ENCODE measurements at regions not wholly inside any gene's neighbourhood (a gene's known extent, or its start where the extent isn't known, plus 50 kb on each side); places are given as distances from the start of the nearest gene placed in this dataset.

DNA sequence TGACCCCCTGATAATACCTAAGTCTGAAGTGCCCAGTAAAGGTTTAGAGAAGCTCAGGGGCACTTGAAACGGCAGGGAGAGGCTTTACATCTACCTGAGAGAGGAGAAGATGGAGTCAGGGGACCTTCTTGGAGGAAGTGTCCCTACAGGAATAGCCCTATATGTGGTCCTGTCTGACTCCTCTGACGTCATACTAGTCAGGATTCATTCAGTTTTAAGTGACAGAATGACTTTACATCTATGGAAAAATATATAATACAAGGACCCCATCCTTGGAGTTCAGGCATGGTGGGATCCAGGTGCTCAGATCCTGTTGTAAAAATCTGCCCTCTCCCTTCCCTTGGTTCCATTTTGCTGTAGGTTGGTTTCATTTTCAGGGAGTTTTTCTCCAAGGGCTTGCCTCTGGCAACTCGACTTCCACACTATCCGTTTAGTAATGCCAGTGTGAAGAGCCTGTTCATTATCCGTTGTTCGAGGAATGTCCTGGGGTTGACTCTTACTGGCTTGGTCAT, 205.6 kb downstream of the IRF8 start:
- no peak for DNase-seq (ENCODE audit: low read depth in 3 of 3, low spot score in 2 of 3)

DNA sequence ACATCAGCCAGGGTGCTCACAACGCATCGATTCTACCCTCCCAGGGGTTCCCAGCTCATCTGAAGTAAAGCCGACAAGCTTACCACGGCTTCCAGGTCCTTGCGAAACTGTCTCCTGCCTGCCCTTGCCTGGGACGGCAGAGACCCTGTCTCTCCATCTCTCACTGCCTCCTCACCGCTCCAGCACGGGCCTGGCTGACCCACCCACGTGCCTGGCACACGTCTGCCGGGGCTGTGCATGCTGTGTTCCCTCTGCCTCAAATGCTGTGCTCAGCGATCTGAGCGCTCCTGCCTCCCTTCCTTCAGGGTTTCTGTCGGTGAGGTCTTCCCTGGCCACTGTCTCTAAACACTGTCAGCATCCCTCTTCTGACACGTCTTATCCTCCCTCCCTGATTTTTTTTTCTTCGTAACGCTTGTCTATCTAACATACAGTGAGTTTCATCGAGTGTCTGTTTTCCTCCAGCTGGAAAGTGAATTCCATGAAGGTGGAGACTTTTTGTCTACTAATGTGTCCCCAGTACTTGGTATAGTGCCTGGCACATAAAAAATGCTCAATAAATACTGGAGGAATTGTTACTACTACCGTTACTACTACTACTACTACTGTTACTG, 208.4 kb downstream of the IRF8 start:
- DNase-seq (ENCODE audit: low read depth in 3 of 3, low spot score in 2 of 3), result no peak

DNA sequence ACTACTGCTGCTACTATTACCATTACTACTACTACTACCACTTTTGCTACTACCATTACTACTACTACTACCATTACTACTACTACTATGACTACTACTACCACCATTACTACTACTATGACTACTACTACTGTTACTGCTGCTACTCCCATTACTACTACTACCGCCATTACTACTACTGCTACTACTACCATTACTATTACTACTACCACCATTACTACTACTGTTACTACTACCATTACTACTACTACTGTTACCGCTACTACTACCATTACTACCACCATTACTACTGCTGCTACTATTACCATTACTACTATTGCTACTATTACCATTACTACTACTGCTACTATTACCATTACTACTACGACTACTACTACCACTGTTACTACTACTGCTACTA, 209.1 kb downstream of the IRF8 start:
- DNase-seq (ENCODE audit: low read depth in 3 of 3, low spot score in 2 of 3), result no peak

DNA sequence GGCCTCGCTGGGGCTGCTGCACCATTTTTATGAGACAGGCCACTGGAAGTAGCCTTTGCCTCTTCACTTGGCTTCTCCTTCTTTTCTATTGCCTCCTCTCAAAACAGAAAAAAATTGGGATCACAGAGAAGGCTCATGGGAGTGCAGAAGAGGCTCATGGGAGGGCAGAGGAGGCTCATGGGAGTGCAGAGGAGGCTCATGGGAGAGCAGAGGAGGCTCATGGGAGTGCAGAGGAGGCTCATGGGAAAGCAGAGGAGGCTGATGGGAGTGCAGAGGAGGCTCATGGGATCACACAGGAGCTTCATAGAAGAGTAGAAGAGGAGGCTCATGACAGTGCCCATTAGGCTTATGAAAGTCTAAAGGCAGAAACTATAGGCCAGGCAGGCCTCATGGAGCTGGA, 211.2 kb downstream of the IRF8 start:
- no peak for DNase-seq (ENCODE audit: low read depth in 3 of 3, low spot score in 2 of 3)

DNA sequence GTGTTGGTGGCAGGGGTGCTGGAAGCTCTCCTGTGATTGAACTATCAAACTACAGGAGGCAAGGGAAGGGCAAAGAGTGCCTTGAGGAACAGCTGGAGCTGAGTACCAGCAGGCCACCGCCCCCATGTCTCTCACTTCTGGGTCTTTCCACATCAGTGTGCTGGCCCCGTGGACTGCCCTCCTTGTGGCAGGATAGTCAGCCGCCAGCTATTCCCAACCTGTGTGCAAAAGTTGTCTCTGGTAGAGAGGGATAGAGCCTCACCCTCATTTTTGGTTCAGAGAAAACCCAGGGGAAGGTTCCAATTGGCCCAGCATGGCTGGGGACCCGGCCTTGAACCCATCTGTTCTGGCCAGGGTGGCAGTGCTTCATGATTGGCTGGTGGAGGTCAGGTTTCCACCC, 211.8 kb downstream of the IRF8 start:
- no peak for DNase-seq (ENCODE audit: low read depth in 3 of 3, low spot score in 2 of 3)

DNA sequence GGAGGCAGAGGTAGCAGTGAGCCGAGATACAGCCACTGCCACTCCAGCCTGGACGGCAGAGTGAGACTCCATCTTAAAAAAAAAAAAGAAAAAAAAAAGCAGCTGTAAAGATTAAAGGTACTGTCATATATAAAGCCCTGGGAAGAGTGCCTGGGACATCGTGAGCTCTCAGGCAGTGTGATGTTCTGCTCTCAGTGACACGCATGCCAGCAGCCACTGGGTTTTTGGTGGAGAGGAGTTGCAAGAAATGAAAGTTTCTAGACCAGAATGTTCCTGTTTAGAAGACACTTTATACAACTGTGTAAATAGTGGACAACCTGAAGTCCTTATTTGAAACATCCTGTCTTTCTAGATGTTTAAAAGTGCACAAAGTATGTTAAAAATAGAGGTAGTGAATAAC, 213.2 kb downstream of the IRF8 start:
- DNase-seq (ENCODE audit: low read depth in 3 of 3, low spot score in 2 of 3), result no peak

DNA sequence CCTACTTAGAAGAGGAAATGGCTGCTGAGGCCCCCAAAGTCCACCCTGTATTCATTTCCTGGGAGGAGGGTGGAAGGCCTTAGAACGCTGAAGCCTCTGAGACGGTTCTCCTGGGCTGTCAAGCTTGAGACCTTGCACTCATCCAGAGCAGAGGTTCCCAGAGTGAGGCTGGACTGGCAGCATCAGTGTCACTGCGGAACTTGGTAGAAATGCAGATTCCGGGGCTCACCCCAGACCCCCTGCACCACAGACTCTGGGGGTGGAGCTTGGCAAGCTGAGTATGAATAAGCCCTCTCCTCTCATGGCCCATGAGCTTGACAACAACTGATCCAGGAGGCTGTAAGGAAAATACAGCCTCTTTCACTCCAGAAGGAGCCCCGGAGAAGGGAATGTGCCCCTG, 218.3 kb downstream of the IRF8 start:
- DNase-seq (ENCODE audit: low read depth in 3 of 3, low spot score in 2 of 3), result no peak

DNA sequence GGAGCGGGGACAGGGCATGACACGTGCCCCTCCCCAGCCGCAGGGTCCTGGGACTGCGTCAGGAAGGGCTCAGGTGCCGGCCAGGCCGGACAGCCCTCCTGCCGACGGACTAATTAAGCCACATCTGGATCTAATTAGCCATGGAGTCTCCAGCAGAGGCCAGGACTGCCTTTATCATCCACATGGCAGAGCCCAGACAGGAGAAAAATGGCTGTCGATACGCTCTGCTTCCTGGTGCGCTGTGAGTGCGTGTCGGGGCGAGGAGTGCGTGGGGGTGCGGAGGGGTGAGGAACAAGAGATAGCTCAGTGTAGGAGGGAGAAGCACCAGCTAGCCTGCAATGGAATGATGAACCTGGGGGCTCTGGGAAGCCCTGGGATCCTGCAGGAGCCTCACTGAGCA, 218.8 kb downstream of the IRF8 start:
- DNase-seq (ENCODE audit: low read depth in 3 of 3, low spot score in 2 of 3), result no peak

DNA sequence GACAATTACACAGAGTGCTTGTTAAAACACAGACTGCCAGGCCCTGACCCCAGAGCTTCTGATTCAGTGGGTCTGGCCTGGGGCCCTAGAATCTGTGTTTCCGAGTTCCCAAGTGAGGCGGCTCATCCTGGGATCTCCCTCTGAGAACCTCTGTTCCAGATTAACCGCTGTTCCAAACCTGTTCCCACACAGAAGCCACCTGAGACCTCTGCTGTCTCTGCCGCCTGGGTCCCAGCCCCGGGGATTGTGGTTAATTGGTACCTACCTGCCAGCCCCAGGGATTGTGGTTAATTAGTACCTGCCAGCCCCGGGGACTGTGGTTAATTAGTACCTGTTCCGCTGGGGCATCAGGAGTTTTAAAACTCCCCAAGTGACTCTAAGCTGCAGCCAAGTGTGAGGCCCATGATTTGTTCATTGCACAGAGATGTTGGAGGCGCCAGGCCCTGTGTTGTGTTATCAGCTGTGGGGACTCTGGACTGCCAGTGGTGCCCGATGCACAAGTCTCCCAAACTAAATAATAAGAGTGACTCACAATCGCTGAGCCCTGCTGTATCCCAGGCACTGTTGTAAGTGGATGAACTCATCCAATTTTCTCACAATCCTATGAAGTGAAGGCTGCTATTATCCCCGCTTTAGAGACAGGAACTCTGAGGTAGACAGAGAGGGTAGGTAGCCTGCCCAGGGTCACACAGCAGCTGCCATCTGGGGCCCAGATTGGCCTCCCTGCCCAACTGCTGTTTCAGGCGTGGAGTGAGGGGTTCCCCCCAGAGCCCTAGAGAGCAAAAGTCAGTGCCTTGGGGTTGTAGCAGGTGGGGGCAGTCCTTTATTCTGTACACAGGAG, 219.7 kb downstream of the IRF8 start:
- no peak for DNase-seq (ENCODE audit: low read depth in 3 of 3, low spot score in 2 of 3)

DNA sequence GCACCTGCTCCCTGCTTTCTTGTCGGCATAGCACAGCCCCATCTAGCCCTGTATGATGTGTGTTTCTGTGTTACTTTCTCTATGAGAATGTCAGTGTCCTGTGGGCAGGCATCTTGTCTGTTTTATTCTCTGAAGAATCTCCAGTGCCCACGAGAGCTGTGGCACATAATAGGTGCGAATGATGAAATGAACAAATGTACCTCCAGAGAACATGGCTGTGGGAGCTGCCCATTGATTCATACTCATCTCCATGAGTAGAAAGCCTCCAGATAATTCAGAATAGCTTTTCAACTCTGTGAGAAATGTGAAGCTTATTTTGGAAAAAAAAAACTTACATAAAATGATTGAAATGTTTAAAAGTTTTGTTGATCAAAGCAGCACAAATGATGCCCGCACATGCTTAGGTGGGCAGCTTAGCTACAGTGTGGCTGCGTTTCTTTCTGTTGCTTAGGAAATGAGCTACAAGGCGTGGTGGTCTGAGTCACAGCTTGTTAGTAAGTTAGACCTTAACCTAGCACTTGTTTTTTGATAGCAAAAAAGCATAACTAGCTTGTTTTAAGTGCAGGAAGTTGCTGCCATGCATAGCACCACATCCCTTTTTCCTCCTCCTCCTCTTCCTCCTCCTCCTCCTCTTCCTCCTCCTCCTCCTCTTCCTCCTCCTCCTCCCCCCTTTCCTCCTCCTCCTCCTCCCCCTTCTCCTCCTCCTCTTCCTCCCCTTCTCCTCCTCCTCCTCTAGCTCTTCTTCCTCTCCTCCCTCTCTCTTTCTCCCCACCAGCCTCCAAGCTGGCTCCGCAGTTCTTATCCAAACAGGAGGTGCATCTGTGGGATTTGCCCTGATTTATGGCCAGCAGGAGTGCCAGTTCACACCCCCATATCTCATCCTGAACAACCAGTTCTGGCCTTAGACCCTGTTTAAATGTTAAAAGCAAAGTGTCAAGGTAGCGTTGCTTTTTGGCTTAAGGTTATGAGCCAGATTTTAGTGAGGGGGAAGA, 221.5 kb downstream of the IRF8 start:
- DNase-seq (ENCODE audit: low read depth in 3 of 3, low spot score in 2 of 3), result no peak

DNA sequence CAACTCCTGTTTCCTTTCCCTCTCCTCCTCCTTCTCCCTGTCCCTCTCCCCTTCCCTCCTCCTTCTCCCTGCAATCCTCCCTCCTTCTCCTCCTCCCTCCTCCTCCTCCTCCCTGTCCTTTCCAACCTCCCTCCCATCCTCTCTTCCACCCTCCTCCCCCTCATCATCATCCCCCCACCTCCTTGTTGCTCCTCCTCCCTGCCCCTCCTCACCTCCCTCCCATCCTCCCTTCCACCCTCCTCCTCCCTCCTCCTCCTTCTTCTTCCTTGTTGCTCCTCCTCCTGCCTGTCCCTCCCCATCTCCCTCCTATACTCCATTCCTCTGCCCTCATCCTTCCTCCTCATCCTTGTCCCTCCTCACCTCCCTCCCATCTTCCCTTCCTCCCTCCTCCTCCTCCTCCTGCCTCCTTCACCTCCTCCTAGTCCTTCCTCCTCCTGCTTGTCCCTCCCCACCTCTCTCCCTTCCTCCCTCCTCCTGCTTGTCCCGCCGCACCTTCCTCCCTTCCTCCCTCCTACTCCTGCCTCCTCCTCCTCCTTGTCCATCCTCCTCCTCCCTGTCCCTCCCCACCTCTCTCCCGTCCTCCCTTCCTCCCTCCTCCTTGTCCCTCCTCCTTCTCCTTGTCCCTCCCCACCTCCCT, 222.5 kb downstream of the IRF8 start:
- DNase-seq (ENCODE audit: low read depth in 3 of 3, low spot score in 2 of 3), result no peak

DNA sequence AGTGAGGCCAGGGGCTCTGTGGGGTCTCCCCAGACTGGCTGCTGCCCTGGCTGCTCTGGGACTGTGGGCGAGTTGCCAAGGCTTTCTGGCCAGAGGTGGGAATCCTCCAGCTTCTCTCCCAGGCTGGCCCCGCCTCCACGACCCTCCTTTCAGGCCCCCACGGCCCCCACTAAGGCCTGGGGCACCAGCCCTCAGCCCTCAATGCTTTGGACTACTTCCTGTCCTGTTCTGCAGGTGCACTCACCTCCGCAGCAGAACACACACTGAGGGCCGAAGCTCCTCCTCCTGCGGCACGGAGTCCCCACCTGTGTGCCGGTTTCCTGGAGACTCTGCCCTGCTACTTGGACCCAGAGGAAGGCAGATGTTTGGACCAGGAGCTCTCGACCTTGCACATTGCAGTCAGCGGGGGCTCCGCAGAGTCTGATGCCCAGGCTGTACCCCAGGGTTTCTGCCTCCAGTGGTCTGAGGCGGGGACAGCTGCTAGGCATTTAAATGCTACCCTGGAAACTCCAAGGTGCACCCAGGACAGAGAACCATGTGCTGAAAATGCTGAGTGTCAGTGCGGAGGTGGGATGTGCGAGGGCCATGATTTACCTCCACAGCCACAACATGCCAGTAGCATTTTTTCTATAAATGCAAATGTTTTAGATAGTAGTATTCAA, 223.8 kb downstream of the IRF8 start:
- no peak for DNase-seq (ENCODE audit: low read depth in 3 of 3, low spot score in 2 of 3)

DNA sequence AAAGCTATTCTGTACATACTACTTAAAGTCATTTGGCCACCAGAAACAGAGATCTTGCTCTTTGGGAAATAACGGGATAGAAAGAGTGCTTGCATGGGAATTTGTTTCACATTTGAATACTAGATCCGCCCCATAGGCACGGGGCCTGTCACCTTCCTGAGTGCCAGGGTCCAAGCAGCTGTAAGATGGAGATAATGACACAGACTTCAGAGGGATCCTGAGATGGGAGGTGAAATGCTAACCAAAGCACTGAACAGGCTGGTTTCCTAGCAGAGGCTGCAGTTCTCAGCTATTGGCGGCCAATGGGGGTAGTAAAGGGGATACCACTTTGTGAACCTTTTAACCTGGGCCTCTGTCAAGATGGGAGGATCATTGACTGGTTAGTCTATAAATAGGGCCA, 225.4 kb downstream of the IRF8 start:
- DNase-seq (ENCODE audit: low read depth in 3 of 3, low spot score in 2 of 3), result no peak

DNA sequence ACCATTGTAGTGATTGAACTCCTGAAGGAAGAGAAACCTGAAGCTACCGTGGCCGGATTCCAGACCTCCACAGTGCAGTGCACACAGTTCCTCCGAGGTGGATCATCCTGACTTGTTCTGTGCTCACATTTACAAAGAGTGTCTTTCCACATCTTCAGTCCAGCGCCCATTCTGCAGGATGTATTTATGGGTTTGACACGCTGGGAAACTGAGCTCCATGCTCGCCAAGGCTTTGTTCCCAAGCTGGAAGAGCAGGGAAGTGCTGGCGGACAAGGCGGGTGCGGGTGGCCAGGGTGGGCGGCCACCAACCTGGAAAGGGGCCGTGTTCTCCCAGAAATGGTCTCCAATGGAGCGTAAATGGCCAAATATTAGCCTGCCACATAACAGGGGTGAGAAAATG, 227.9 kb downstream of the IRF8 start:
- DNase-seq (ENCODE audit: low read depth in 3 of 3, low spot score in 2 of 3), result no peak

DNA sequence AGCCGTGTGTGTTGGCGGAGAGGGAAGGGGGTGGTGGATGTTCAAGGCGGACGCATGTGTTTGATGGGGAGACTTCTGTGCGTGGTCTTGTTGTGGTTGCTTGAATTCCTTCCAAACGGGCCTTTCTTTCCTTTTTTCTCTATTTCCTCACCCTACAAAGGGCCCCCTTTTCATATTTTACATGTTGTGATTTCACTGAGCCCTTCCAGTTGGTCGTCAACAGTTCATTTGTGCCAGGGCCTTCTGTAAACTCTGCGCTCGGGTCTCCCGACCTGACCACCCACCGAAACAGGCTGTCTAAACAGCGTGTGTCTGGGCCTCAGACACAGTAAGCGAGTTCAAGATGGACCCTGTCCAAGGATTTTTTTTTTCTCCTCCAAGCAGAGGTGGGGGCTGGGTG, 228.4 kb downstream of the IRF8 start:
- DNase-seq (ENCODE audit: low read depth in 3 of 3, low spot score in 2 of 3), result no peak

DNA sequence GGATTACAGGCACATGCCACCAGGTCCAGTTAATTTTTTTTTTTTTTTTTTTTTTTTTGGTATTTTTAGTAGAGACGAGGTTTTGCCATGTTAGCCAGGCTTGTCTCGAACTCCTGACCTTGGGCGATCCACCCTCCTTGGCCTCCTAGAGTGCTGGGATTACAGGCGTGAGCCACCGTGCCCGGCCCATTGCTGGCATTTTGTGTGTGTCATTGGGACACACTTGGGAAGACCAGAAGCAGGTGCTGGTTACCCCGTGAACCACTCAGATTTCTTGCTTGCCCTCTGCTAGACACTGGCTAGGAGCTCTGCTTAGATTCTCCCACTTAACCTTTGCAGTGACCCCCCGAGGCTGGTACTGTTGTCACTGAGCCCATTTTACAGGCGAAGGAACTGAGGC, 229.3 kb downstream of the IRF8 start:
- DNase-seq (ENCODE audit: low read depth in 3 of 3, low spot score in 2 of 3), result no peak

DNA sequence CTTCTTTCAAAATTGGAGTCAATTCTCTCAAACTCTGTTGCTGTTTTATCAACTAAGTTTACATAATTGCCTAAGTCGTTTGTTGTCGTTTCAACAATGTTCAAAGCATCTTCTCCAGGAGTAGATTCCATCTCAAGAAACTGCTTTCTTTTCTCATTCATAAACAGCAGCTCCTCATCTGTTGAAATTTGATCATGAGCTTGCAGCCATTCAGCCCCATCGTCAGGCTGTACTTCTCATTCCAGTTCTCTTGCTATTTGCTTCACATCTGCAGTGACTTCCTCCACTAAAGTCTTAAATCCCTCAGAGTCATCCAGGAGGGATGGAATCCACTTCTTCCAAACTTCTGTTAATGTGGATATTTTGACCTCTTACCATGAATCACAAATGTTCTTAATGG, 230.6 kb downstream of the IRF8 start:
- no peak for DNase-seq (ENCODE audit: low read depth in 3 of 3, low spot score in 2 of 3)

DNA sequence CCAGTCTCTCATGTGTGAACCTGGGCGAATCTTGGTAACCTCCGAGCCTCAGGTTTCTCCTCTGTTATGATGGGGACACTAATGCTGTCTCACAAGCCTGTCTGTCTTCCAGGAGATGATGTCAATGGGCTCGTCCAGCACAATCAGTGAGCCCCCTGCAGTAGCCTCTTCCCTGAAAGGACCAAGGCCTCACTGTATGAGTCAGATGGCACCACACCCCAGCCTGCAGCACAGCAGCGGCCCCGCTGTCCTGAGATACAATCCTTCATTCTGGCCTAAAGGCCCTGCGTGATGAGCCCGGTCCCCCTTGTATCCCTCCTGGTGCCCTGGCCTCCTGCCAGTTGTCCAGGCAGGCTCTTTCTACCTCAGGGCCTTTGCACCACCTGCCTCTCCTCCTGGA, 234.4 kb downstream of the IRF8 start:
- DNase-seq (ENCODE audit: low read depth in 3 of 3, low spot score in 2 of 3), result no peak

DNA sequence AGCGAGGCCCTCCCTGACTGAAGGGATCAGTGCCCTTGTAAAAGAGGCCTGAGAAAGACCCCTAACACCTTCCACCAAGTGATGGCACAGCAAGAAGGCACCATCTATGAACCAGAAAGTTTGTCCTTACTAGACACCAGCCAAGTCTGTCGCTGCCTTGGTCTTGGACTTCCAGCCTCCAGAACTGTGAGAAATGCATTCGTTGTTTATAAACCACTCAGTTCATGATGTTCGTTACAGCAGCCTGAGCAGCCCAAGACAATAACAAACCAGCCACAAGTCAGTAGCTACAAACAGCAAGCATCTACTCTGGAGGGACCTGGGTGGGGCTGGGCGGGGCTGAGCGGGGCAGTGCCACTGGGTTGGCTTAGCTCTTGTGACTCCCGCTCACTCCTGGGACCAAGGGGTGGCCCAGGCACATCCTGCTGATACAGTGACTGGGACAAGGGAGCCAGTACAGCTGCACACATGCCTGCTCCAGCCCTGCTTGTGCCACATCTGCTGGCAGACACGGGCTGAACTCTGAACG, 234.9 kb downstream of the IRF8 start:
- no peak for DNase-seq (ENCODE audit: low read depth in 3 of 3, low spot score in 2 of 3)

Data from right renal cortex interstitium (tissue), 3 donors.